ENCODE measurements at regions not wholly inside any gene's neighbourhood (a gene's known extent, or its start where the extent isn't known, plus 50 kb on each side); places are given as distances from the start of the nearest gene placed in this dataset.

DNA sequence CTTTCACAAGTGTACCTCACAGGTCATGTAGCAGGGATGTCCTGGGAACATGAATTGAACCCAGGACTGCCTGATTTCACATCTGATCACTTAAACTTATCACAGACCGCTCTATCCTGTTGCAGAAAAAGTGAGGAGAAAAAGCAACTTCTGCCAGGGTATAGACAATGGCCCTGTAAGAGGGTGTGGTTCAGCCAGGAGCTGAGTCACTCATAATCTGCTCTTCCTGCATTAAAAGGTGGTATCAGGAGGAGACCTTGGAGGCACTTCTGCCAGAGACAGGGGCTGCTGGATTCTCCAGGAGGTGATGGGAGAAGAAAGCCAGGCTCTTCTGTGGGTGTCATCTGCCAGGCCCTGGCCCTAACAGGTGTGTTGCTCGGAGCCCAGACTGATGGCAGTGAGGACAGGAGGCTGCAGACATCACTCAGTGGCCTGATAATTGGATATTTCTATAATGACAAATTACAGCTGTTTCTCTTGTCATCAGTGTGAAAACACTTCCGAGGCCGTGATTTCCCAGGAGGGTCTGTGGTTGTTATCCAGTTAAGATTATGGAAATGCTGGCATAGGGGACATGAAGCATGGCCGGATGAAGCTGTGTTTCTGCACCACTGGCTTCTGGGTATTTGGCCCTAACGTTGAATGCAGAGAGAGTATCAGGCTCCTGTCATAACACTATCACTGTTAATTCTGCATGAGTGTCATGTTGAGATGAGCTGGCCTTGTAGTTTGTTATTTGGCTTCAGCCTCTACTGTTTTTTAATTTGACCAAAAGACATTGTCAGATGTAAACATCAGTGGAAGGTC is 125.1 kb upstream of the ZBED5 start:
- 98% methylated on average over 6 of the region's 6 CpGs for whole genome bisulfite sequencing (ENCODE audit: insufficient coverage)
- POLR2A ChIA-PET = no interaction called here
- Histone ChIP-seq H3K27me3 (replicated peaks in 2 of 5; ENCODE audit: control insufficient read depth in 4 of 5, insufficient read depth in 5 of 5, low read length in 4 of 5) (no peaks in the 10 kb centered on the region), H3K36me3 (ENCODE audit: control insufficient read depth in 4 of 4, insufficient read depth in 4 of 4, low read length in 3 of 4) (no peaks in the 10 kb centered on the region), H3K9me3 (ENCODE audit: control extremely low read depth in 1 of 5, control insufficient read depth in 4 of 5, insufficient read depth in 2 of 5, low read depth in 1 of 5, low read length in 4 of 5) (no peaks in the 10 kb centered on the region), H3K4me1 (ENCODE audit: control extremely low read depth in 1 of 4, control insufficient read depth in 4 of 4, insufficient read depth in 4 of 4, low read length in 3 of 4) (peaks cover 2 to 18% (median 12%) of the 10 kb centered on the region in 4 experiments), H3K27ac (ENCODE audit: insufficient read depth in 1 of 2, low read depth in 1 of 2, low read length in 2 of 2, poor library complexity in 1 of 2, severe bottlenecking in 2 of 2) (no peak overlapping the region), H3K4me3 (ENCODE audit: control insufficient read depth in 1 of 7, extremely low read depth in 1 of 7, insufficient read depth in 4 of 7, low read depth in 2 of 7, low read length in 6 of 7) (no peak overlapping the region)
- CTCF ChIA-PET = interaction anchor here (1.3 kb wide), 1 partner anchor 10 kb away, joined by 3 read pairs; no protein-coding TSS in a partner anchor
- DNase-seq = no peak

DNA sequence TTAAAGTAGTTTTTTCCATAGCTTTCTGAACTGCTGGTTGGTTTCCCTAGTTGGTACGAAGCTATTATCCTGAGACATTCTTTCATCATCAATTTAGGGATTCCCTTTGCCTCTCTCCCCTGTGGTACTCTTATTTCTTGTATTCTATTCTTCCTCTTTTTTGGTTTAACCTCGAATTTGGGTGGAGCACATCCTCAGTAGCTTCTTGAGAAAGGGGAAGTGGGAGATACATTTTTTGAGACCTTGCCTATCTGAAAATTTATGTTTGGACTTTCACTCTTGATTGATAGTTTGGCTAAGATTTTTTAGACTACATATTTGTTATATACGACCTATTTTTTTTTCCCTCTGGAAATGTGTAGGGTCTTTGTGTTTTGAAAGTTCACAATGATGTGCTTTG is 121.7 kb upstream of the ZBED5 start:
- POLR2A ChIA-PET = interaction anchor here (0.7 kb wide), 1 partner anchor 83 kb away, joined by 5 read pairs; no protein-coding TSS in a partner anchor
- CTCF ChIA-PET = no interaction called here
- H3K9me3 ChIP-seq (ENCODE audit: control extremely low read depth in 1 of 5, control insufficient read depth in 4 of 5, insufficient read depth in 2 of 5, low read depth in 1 of 5, low read length in 4 of 5) = peaks cover 0 to 2% (median 0%) of the 10 kb centered on the region in 5 experiments
- DNase-seq = peak; percentile 52 to 88 (median 85)
- no peak overlapping the region for H3K4me3 ChIP-seq (ENCODE audit: control insufficient read depth in 1 of 7, extremely low read depth in 1 of 7, insufficient read depth in 4 of 7, low read depth in 2 of 7, low read length in 6 of 7)
- H3K4me1 ChIP-seq (ENCODE audit: control extremely low read depth in 1 of 4, control insufficient read depth in 4 of 4, insufficient read depth in 4 of 4, low read length in 3 of 4) = peaks cover 0 to 4% (median 2%) of the 10 kb centered on the region in 4 experiments
- WGBS (ENCODE audit: insufficient coverage) = no CpG with 5 or more reads among the region's 3 CpGs
- H3K27ac ChIP-seq (ENCODE audit: insufficient read depth in 1 of 2, low read depth in 1 of 2, low read length in 2 of 2, poor library complexity in 1 of 2, severe bottlenecking in 2 of 2) = no peak overlapping the region
- no peaks in the 10 kb centered on the region for H3K36me3 ChIP-seq (ENCODE audit: control insufficient read depth in 4 of 4, insufficient read depth in 4 of 4, low read length in 3 of 4)
- H3K27me3 ChIP-seq (replicated peaks in 2 of 5; ENCODE audit: control insufficient read depth in 4 of 5, insufficient read depth in 5 of 5, low read length in 4 of 5) = no peaks in the 10 kb centered on the region

DNA sequence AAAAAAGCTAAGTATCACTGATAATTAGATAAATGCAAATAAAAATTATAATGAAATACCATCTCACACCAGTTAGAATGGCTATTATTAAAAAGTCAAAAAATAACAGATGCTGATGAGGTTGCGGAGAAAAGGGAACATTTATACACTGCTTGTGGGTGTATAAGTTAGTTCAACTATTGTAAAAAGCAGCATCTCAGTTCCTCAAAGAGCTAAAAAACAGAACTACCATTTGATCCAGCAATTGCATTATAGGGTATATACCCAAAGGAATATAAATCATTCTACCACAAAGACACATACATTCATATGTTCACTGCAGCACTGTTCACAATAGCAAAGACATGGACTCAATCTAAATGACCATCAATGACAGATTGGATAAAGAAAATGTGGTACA is 120.3 kb upstream of the ZBED5 start:
- Histone ChIP-seq H3K27me3 (replicated peaks in 2 of 5; ENCODE audit: control insufficient read depth in 4 of 5, insufficient read depth in 5 of 5, low read length in 4 of 5) (no peaks in the 10 kb centered on the region), H3K4me3 (ENCODE audit: control insufficient read depth in 1 of 7, extremely low read depth in 1 of 7, insufficient read depth in 4 of 7, low read depth in 2 of 7, low read length in 6 of 7) (no peak overlapping the region), H3K36me3 (ENCODE audit: control insufficient read depth in 4 of 4, insufficient read depth in 4 of 4, low read length in 3 of 4) (no peaks in the 10 kb centered on the region), H3K27ac (ENCODE audit: insufficient read depth in 1 of 2, low read depth in 1 of 2, low read length in 2 of 2, poor library complexity in 1 of 2, severe bottlenecking in 2 of 2) (no peak overlapping the region), H3K4me1 (ENCODE audit: control extremely low read depth in 1 of 4, control insufficient read depth in 4 of 4, insufficient read depth in 4 of 4, low read length in 3 of 4) (peaks cover 0 to 7% (median 2%) of the 10 kb centered on the region in 4 experiments), H3K9me3 (ENCODE audit: control extremely low read depth in 1 of 5, control insufficient read depth in 4 of 5, insufficient read depth in 2 of 5, low read depth in 1 of 5, low read length in 4 of 5) (peaks cover 0 to 2% (median 0%) of the 10 kb centered on the region in 5 experiments)
- ChIA-PET CTCF (interaction anchor here (1.1 to 1.3 kb wide), 2 partner anchors 21 to 44 kb away, joined by 3 read pairs; no protein-coding TSS in a partner anchor), POLR2A (no interaction called here)
- no peak for DNase-seq
- no CpG with 5 or more reads among the region's 1 CpG for WGBS (ENCODE audit: insufficient coverage)

DNA sequence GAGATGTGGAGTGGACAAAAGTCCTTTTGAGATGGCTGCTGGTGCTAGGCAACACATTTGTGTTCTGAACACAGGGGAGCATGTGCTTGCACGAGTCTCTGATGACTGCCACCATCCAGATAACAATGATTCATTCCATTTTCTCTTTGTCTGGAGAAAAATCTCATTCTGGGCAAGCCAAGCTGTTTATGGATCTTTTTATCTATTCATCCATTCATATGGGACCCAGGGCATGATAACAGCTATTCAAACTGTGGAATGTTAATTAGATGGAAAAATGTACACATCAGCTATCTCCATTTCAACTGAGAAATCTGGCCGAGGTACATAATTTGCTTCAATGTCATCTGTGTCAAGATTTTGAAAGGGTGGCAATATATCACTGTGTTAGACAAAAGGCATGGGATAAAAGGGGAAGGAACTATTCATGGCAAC is 117.5 kb upstream of the ZBED5 start:
- Histone ChIP-seq H3K4me3 (ENCODE audit: control insufficient read depth in 1 of 7, extremely low read depth in 1 of 7, insufficient read depth in 4 of 7, low read depth in 2 of 7, low read length in 6 of 7) (no peak overlapping the region), H3K27ac (ENCODE audit: insufficient read depth in 1 of 2, low read depth in 1 of 2, low read length in 2 of 2, poor library complexity in 1 of 2, severe bottlenecking in 2 of 2) (no peak overlapping the region), H3K9me3 (ENCODE audit: control extremely low read depth in 1 of 5, control insufficient read depth in 4 of 5, insufficient read depth in 2 of 5, low read depth in 1 of 5, low read length in 4 of 5) (peaks cover 0 to 2% (median 0%) of the 10 kb centered on the region in 5 experiments), H3K36me3 (ENCODE audit: control insufficient read depth in 4 of 4, insufficient read depth in 4 of 4, low read length in 3 of 4) (no peaks in the 10 kb centered on the region), H3K4me1 (ENCODE audit: control extremely low read depth in 1 of 4, control insufficient read depth in 4 of 4, insufficient read depth in 4 of 4, low read length in 3 of 4) (peaks cover 0 to 8% (median 2%) of the 10 kb centered on the region in 4 experiments), H3K27me3 (replicated peaks in 2 of 5; ENCODE audit: control insufficient read depth in 4 of 5, insufficient read depth in 5 of 5, low read length in 4 of 5) (no peaks in the 10 kb centered on the region)
- ChIA-PET POLR2A (no interaction called here), CTCF (interaction anchor here (1.0 to 1.1 kb wide), 2 partner anchors 20 to 31 kb away, joined by 3 to 4 read pairs; no protein-coding TSS in a partner anchor)
- DNase-seq = no peak
- 92% methylated on average over 2 of the region's 2 CpGs for WGBS (ENCODE audit: insufficient coverage)

DNA sequence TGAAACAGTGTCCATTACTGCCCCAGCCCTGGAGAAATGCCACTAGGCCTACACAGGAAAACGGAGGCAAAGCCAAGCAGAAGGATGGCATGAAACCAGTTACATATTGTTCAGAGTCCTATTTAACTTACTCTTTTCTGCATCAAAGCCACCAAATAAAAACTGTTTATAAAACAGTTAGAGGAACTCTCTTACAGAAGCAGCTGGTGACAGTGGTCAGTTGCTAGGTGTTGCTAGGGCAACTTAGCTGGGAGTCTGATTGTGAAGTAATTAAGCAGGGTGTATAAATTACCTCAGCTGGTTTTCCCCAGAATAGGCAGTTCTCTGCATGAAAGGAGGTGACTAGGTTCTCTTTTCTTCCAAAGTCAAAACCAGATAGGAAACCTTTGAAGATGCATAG is 115.6 kb upstream of the ZBED5 start:
- DNase-seq = peak in 2 of 3 donors; percentile 73 to 80
- ChIA-PET CTCF (interaction anchor here (0.9 kb wide), 1 partner anchor 48 kb away, joined by 3 read pairs; no protein-coding TSS in a partner anchor), POLR2A (no interaction called here)
- H3K27ac ChIP-seq (ENCODE audit: insufficient read depth in 1 of 2, low read depth in 1 of 2, low read length in 2 of 2, poor library complexity in 1 of 2, severe bottlenecking in 2 of 2) = no peak overlapping the region
- H3K27me3 ChIP-seq (replicated peaks in 2 of 5; ENCODE audit: control insufficient read depth in 4 of 5, insufficient read depth in 5 of 5, low read length in 4 of 5) = no peaks in the 10 kb centered on the region
- peaks cover 0 to 2% (median 0%) of the 10 kb centered on the region in 5 experiments for H3K9me3 ChIP-seq (ENCODE audit: control extremely low read depth in 1 of 5, control insufficient read depth in 4 of 5, insufficient read depth in 2 of 5, low read depth in 1 of 5, low read length in 4 of 5)
- H3K4me3 ChIP-seq (ENCODE audit: control insufficient read depth in 1 of 7, extremely low read depth in 1 of 7, insufficient read depth in 4 of 7, low read depth in 2 of 7, low read length in 6 of 7) = no peak overlapping the region
- H3K36me3 ChIP-seq (ENCODE audit: control insufficient read depth in 4 of 4, insufficient read depth in 4 of 4, low read length in 3 of 4) = no peaks in the 10 kb centered on the region
- no CpG with 5 or more reads among the region's 1 CpG for WGBS (ENCODE audit: insufficient coverage)
- H3K4me1 ChIP-seq (ENCODE audit: control extremely low read depth in 1 of 4, control insufficient read depth in 4 of 4, insufficient read depth in 4 of 4, low read length in 3 of 4) = peaks cover 0 to 3% (median 0%) of the 10 kb centered on the region in 4 experiments

DNA sequence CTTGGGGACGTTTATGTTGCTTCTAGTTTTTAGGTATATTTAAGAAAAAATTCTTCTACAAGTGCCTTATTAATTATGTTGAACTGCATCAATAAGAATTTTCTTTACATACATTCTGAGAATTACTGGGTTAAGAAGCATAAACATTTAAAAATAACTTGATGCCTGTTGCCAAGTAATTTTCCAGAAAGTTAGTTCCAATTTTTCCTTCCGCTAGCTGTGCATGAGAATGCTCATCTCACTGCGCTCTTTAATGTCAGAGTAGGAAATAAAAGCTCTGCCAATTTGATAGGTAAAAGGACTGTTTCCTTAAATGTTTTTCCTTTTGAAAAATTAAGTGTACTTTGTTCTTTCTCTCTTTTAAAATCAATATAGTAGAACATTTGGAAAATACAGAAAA is 113.1 kb upstream of the ZBED5 start:
- POLR2A ChIA-PET = no interaction called here
- Histone ChIP-seq H3K9me3 (ENCODE audit: control extremely low read depth in 1 of 5, control insufficient read depth in 4 of 5, insufficient read depth in 2 of 5, low read depth in 1 of 5, low read length in 4 of 5) (peaks cover 0 to 2% (median 0%) of the 10 kb centered on the region in 5 experiments), H3K36me3 (ENCODE audit: control insufficient read depth in 4 of 4, insufficient read depth in 4 of 4, low read length in 3 of 4) (no peaks in the 10 kb centered on the region), H3K4me3 (ENCODE audit: control insufficient read depth in 1 of 7, extremely low read depth in 1 of 7, insufficient read depth in 4 of 7, low read depth in 2 of 7, low read length in 6 of 7) (no peak overlapping the region), H3K27ac (ENCODE audit: insufficient read depth in 1 of 2, low read depth in 1 of 2, low read length in 2 of 2, poor library complexity in 1 of 2, severe bottlenecking in 2 of 2) (no peak overlapping the region), H3K27me3 (replicated peaks in 2 of 5; ENCODE audit: control insufficient read depth in 4 of 5, insufficient read depth in 5 of 5, low read length in 4 of 5) (no peaks in the 10 kb centered on the region), H3K4me1 (ENCODE audit: control extremely low read depth in 1 of 4, control insufficient read depth in 4 of 4, insufficient read depth in 4 of 4, low read length in 3 of 4) (peaks cover 0 to 3% (median 0%) of the 10 kb centered on the region in 4 experiments)
- CTCF ChIA-PET = interaction anchor here (0.8 kb wide), 1 partner anchor 27 kb away, joined by 3 read pairs; no protein-coding TSS in a partner anchor
- no peak for DNase-seq
- 100% methylated on average over 2 of the region's 3 CpGs for WGBS (ENCODE audit: insufficient coverage)

DNA sequence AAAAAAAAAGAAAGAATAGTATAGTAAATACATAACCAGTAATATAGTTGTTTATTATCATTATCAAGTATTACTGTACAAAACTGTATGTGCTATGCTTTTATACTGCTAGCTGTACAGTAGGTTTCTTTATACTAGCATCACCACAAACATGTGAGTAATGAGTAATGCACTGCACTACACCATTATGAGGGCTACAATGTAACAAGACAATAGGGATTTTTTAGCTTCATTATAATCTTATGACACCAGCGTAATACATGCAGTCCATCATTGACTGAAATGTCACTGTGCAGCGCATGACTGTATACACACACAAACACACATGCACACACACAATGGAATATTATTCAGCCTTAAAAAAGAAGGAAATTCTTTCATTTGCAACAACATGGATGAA is 111.5 kb upstream of the ZBED5 start:
- CTCF ChIA-PET = interaction anchor here (0.9 to 1.3 kb wide), 2 partner anchors 11 to 61 kb away, joined by 3 to 5 read pairs; no protein-coding TSS in a partner anchor

More for the DNA sequence above, 111.5 kb upstream of the ZBED5 start:
- DNase-seq = no peak
- Histone ChIP-seq H3K36me3 (ENCODE audit: control insufficient read depth in 4 of 4, insufficient read depth in 4 of 4, low read length in 3 of 4) (no peaks in the 10 kb centered on the region), H3K9me3 (ENCODE audit: control extremely low read depth in 1 of 5, control insufficient read depth in 4 of 5, insufficient read depth in 2 of 5, low read depth in 1 of 5, low read length in 4 of 5) (no peaks in the 10 kb centered on the region), H3K27ac (ENCODE audit: insufficient read depth in 1 of 2, low read depth in 1 of 2, low read length in 2 of 2, poor library complexity in 1 of 2, severe bottlenecking in 2 of 2) (no peak overlapping the region), H3K4me1 (ENCODE audit: control extremely low read depth in 1 of 4, control insufficient read depth in 4 of 4, insufficient read depth in 4 of 4, low read length in 3 of 4) (peaks cover 0 to 3% (median 0%) of the 10 kb centered on the region in 4 experiments), H3K27me3 (replicated peaks in 2 of 5; ENCODE audit: control insufficient read depth in 4 of 5, insufficient read depth in 5 of 5, low read length in 4 of 5) (no peaks in the 10 kb centered on the region), H3K4me3 (ENCODE audit: control insufficient read depth in 1 of 7, extremely low read depth in 1 of 7, insufficient read depth in 4 of 7, low read depth in 2 of 7, low read length in 6 of 7) (no peak overlapping the region)
- no CpG with 5 or more reads among the region's 2 CpGs for WGBS (ENCODE audit: insufficient coverage)
- POLR2A ChIA-PET = no interaction called here

All from common myeloid progenitor, CD34-positive (primary cell).